Endodermal cell (in vitro differentiated cells): ENCODE measurements at regions not wholly inside any gene's neighbourhood (a gene's known extent, or its start where the extent isn't known, plus 50 kb on each side); places are given as distances from the start of the nearest gene placed in this dataset.

Experiments
- DNase-seq: peaks from one replicate; pipeline ENCODE4 v3.0.0-alpha.2; 2017
- H3K27ac ChIP-seq: 2 replicates; pipeline ENCODE4 v1.5.1; 2013; ENCODE audit warnings: mild to moderate bottlenecking, low read depth, low read length, moderate library complexity
- H3K27me3 ChIP-seq: 2 replicates; pipeline ENCODE4 v1.6.1; 2013; ENCODE audit warnings: mild to moderate bottlenecking, low read length, moderate library complexity; ENCODE audit not compliant: insufficient read depth, control insufficient read depth, poor library complexity, severe bottlenecking
- H3K36me3 ChIP-seq: 2 replicates; pipeline ENCODE4 v1.7.0; 2013; ENCODE audit warnings: mild to moderate bottlenecking, low read length, moderate library complexity; ENCODE audit not compliant: control insufficient read depth, insufficient read depth
- H3K4me1 ChIP-seq: one replicate; pipeline ENCODE4 v1.7.0; 2013; ENCODE audit warnings: low read length; ENCODE audit not compliant: control insufficient read depth, insufficient read depth
- H3K4me3 ChIP-seq: 2 replicates; pipeline ENCODE4 v1.5.1; 2013; ENCODE audit warnings: mild to moderate bottlenecking, low read length, moderate library complexity
- H3K9ac ChIP-seq: 2 replicates; pipeline ENCODE4 v1.6.1; 2013; ENCODE audit warnings: mild to moderate bottlenecking, low read length, moderate library complexity; ENCODE audit not compliant: poor library complexity, severe bottlenecking; ENCODE audit errors: extremely low read depth
- H3K9me3 ChIP-seq: 2 replicates; pipeline ENCODE4 v1.6.1; 2013; ENCODE audit warnings: mild to moderate bottlenecking, low read length, moderate library complexity; ENCODE audit not compliant: control insufficient read depth
- H3K27ac Mint-ChIP-seq: 2 replicates; pipeline ENCODE4 v1.8.0; 2020; ENCODE audit warnings: mixed read lengths
- H3K27me3 Mint-ChIP-seq: 2 replicates; pipeline ENCODE4 v1.8.0; 2021; ENCODE audit warnings: mild to moderate bottlenecking, mixed read lengths; ENCODE audit not compliant: insufficient read depth
- H3K36me3 Mint-ChIP-seq: 2 replicates; pipeline ENCODE4 v1.8.0; 2020; ENCODE audit warnings: low read depth, mixed read lengths
- H3K4me1 Mint-ChIP-seq: 2 replicates; pipeline ENCODE4 v1.8.0; 2020; ENCODE audit warnings: mixed read lengths
- H3K4me3 Mint-ChIP-seq: 2 replicates; pipeline ENCODE4 v1.8.0; 2020; ENCODE audit warnings: mild to moderate bottlenecking, moderate library complexity, mixed read lengths
- H3K9me3 Mint-ChIP-seq: 2 replicates; pipeline ENCODE4 v1.8.0; 2020; ENCODE audit warnings: mild to moderate bottlenecking, mixed read lengths
- CTCF ChIP-seq: fragments of 200-600 bp; sonication (generic); conservative IDR thresholded peaks from 2 replicates; pipeline ENCODE4 v1.5.0; 2021; ENCODE audit warnings: antibody characterized with exemption, mild to moderate bottlenecking
- WGBS, 2 experiments: methylation state at CpG; one replicate each; pipeline versions ENCODE4 v1.1.5 to v1.1.7; 2013; ENCODE audit warnings: missing lambda C conversion rate in 2 of 2, mixed read lengths in 1 of 2; ENCODE audit not compliant: insufficient coverage in 1 of 2, insufficient read length in 1 of 2; 5-methylcytosine and 5-hydroxymethylcytosine counted together

- Mint-ChIP-seq H3K36me3 (no peaks in the 10 kb centered on the region), H3K4me1 (peaks cover 6% of the 10 kb centered on the region), H3K4me3 (no peak overlapping the region), H3K27me3 (peaks cover 13% of the 10 kb centered on the region), H3K27ac (no peak overlapping the region), H3K9me3 (no peaks in the 10 kb centered on the region)
- Histone ChIP-seq H3K27me3 (peaks cover 10% of the 10 kb centered on the region), H3K4me3 (no peak overlapping the region), H3K9me3 (no peaks in the 10 kb centered on the region), H3K27ac (no peak overlapping the region), H3K9ac (no peak overlapping the region), H3K36me3 (no peaks in the 10 kb centered on the region), H3K4me1 (no peaks in the 10 kb centered on the region)
- whole genome bisulfite sequencing, 2 experiments = 90% methylated on average over 1 of the region's 1 CpG; no CpG with 5 or more reads in 1 of the 2 experiments
- DNase-seq = no peak
- TF ChIP-seq CTCF = no peak
Observed at GRCh38 chr5:15320871-15321270, 179.1 kb upstream of the FBXL7 start.

- Mint-ChIP-seq H3K9me3 (no peaks in the 10 kb centered on the region), H3K27me3 (peaks cover 44% of the 10 kb centered on the region), H3K36me3 (no peaks in the 10 kb centered on the region), H3K27ac (no peak overlapping the region), H3K4me3 (no peak overlapping the region), H3K4me1 (peaks cover 17% of the 10 kb centered on the region)
- Histone ChIP-seq H3K27ac (no peak overlapping the region), H3K9ac (no peak overlapping the region), H3K36me3 (no peaks in the 10 kb centered on the region), H3K9me3 (no peaks in the 10 kb centered on the region), H3K27me3 (peaks cover 68% of the 10 kb centered on the region), H3K4me3 (no peak overlapping the region), H3K4me1 (peaks cover 14% of the 10 kb centered on the region)
- TF ChIP-seq CTCF = no peak
- DNase-seq = no peak
- WGBS, 2 experiments = 87% methylated on average over 2 of the region's 2 CpGs; no CpG with 5 or more reads in 1 of the 2 experiments
Observed at GRCh38 chr5:15304914-15305834, 194.8 kb upstream of the FBXL7 start.

- Histone ChIP-seq H3K9me3 (no peaks in the 10 kb centered on the region), H3K4me3 (peak overlapping the region; percentile 32), H3K9ac (no peak overlapping the region), H3K36me3 (no peaks in the 10 kb centered on the region), H3K27me3 (peaks cover 68% of the 10 kb centered on the region), H3K27ac (no peak overlapping the region), H3K4me1 (peaks cover 14% of the 10 kb centered on the region)
- Mint-ChIP-seq H3K4me1 (peaks cover 17% of the 10 kb centered on the region), H3K27me3 (peaks cover 43% of the 10 kb centered on the region), H3K27ac (peak overlapping the region; percentile 3), H3K4me3 (no peak overlapping the region), H3K9me3 (no peaks in the 10 kb centered on the region), H3K36me3 (no peaks in the 10 kb centered on the region)
- WGBS, 2 experiments = 73 to 80% methylated on average over 2 of the region's 2 CpGs
- DNase-seq = no peak
- no peak for TF ChIP-seq CTCF
Observed at GRCh38 chr5:15304066-15304731, 195.8 kb upstream of the FBXL7 start.
